ENCODE measurements at regions not wholly inside any gene's neighbourhood (a gene's known extent, or its start where the extent isn't known, plus 50 kb on each side); places are given as distances from the start of the nearest gene placed in this dataset.
"Not testable (repeated sequence)": the region's sequence is repeated elsewhere in the genome, so short reads cannot be mapped to it uniquely, and the experiment has no call there.

DNA sequence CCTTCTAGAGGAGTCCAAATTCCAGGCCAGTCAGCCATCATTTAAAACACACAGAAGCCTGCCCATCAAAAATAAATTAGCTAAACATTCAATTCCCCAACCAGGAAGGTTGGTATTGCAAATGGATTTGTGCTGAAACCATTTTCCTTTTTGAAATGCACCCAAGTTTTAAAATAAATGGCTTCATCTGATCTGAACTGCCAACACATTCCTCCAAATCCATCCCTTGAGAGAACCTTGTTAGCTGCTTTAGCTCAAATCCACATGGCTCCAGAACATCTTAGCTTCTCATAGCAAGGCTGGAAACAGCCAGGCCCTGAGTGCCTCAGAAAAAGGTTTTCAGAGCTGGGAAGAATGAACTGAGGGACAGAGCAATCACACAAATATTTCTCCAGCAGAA is 306.3 kb downstream of the FZD1 start:
- no peak for DNase-seq

DNA sequence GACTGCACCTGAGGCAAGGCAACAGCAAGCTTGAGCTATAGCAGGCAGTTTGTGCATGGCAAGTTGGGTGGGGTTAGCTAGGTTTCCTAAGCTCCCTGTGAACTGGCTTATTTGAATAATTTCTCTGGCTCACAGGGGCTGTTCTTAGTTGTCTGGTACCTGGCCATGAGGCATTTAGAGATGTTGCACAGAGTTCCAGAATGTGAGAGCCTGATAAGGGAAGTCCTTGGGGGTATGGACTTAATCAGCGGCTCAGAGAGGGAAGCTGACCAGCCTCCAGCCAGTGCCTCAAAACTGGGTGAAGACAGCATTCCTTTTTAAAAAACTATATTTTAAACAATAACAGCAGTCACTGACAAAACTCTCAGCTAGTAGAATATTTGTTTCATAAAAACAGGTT is 307.4 kb downstream of the FZD1 start:
- DNase-seq: no peak

GRCh38 chr7:91573405-91573804 is 307.1 kb downstream of the MTERF1 start:
- no peak for DNase-seq

GRCh38 chr7:91576459-91576858 is 304.0 kb downstream of the MTERF1 start:
- DNase-seq: not testable (repeated sequence)

- no peak for DNase-seq
Observed at GRCh38 chr7:91579837-91580236, 300.7 kb downstream of the MTERF1 start.

GRCh38 chr7:91582799-91583477 is 297.6 kb downstream of the MTERF1 start:
- DNase-seq: no peak

DNA sequence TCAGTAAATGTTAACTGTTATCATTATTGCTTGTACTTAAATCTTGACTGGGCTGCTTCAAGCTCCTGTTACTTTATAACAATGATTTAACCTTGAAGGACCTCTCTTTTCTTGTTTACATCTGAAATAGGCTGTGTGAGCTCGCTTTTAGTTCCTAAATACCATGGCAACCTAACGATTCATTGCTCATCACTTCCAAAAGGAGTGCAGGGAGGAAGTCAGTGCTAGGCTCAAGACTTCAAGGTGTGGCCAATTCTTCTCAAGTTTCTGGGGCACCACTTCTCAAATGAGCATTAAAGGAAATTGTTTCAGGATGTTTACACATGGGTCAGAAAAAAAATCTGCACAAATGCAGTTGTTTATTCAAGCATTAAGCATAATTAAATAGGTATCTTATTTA is 284.2 kb downstream of the MTERF1 start:
- DNase-seq: no peak

DNA sequence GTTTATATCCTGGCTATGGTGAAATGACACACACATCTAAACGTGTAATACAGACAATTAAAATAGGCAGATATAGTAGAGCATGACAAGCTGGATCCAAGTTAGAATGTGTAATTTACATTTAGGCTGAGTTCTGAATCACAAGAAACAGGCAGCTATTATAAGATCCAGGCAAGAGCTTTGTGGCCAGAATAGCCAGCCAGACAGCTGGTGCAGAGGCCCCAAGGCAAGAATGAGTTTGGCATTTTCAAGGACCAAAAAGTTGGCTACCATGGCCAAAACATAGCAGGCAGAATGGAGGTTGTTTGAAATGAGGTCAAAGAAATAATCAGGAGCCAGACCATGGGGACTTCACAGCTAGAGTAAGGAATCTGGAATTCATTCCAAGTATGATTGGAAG is 281.7 kb downstream of the MTERF1 start:
- DNase-seq: no peak

DNA sequence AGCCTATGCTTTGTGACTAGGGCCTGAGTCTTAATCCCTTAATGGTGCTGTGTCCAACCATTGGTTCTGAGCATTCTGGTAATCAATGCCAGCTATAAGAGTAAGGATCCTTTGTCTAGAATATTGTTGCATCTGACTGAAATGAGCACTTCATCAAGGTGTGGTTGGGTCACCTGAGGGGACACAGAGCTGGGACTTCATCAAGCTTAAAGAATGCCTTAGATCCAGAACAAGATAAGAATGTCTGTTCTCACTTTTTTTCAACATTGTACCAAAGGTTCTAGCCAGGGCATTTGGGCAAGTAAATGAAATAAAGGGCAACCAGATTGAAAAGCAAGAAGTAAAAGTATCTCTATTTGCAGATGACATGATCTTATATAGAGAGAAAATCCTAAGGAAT is 280.4 kb downstream of the MTERF1 start:
- DNase-seq: no peak

DNA sequence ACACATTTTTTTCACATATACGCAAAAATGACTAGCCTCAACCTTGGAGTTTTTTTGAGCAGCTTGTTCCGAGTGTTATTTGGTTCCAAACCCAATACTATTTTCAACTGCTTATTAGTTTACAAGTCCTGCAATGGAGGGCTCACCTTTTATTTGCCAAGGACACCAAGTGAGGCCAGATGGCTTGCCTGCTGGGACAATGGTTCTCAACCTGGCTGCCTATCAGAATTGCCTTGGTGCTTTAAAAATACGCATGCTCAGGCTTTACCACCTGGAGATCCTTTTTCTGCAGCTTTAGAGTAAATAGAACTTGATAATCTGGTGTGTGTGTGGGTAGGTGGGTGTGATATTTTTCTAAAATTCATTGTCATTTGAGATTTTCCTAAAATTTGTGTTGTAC is 276.8 kb downstream of the MTERF1 start:
- DNase-seq: no peak

DNA sequence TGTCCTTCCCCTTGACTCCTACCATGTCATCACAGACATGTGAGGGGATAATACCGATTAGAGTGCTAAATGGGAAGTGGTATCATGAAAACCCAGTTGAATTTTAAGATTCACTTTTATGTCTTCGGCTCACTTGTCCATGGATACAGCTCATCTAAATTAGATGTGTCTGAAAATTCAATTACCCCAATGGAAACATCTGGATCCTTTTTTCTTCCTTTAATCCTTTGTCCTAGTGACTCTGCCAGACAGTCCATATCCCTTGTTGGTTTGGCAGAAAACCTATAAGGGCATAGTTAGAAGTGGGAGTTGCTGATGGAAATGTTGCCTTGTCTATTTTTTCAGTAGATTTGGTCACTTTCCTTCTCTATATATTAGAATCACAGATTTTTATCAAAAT is 271.9 kb downstream of the MTERF1 start:
- DNase-seq: no peak

DNA sequence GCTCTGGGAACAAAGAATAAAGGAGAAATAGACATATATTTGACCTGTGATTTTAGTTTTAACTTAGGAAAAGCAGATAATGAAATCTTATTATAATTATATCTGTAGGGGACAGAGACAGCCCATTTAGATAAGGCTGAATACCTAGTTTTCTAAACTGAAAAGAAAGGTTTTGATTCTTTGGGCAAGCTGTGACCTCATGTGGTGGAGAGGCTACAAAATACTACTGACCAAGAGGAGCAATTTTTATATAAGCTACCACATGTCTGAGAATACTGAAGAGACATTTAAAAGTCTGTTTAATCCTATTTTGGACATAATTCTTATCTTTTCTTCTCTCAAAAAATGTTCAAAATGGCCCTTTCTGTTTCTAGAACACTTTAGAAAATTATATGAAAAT is 271.0 kb downstream of the MTERF1 start:
- no peak for DNase-seq

GRCh38 chr7:91614431-91614830 is 266.1 kb downstream of the MTERF1 start:
- DNase-seq: no peak

DNA sequence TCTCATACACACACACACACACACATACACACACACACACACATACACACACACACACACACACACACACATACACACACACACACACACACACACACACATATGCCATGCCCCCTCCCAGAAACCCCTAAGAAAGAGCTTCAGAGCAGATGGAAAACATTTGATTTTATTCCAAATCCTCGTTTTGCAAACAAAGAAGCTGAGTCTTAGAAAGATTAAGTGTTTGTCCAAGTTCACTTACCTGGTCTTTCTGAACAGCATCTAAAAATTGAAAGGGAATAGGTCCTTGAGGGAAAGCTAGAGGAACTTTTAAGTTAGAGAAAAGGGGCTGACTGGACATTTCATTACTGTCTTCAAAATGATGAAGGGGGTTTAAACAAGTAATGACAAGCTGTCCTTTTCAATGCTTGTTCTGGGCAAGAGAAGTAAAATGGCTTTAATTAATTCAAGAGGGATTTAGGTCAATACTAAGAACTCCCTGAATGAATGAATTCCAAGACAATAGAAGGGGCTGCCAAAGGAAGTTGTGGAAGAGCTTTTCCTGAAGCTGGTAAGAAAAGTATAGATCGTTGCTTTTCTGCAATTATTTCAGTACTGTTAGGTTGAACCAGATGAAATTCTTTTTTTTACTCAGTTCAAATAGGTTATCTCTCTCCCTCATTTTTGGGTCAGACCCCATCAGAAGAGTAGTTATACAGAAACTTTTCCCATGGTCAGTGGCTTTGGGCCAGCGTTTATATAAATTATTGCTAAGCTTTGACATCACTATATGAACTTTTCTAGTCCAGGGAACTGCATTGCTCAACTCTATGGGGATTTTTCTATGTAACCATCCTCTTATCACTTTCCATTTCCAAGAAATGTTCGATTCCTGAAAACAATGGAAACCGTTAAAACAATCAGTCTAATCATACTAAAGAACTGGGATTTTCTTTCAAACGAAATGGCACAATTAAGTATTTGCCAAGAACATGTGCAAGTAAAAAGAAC is 261.4 kb downstream of the MTERF1 start:
- no peak for DNase-seq

DNA sequence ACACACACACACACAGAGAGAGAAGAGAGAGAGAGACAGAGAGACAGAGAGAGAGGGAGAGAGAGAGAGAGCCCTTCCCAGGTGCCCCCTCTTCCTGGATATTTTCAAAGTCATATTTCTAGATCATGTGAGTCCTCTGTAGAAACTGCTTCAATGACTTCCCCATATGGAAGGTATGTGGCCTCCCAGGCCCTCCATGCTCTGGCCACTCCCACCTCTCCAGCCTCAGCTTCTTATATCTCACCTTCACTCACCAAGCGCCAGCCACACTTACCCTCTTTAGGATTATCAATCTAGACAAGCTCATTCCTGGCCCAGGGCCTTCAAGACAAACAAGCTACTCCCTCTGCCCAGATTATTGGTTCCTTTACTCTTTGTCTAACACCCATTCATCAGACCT is 259.7 kb downstream of the MTERF1 start:
- no peak for DNase-seq

GRCh38 chr7:91627324-91627723 is 253.2 kb downstream of the MTERF1 start:
- not testable (repeated sequence) for DNase-seq

DNA sequence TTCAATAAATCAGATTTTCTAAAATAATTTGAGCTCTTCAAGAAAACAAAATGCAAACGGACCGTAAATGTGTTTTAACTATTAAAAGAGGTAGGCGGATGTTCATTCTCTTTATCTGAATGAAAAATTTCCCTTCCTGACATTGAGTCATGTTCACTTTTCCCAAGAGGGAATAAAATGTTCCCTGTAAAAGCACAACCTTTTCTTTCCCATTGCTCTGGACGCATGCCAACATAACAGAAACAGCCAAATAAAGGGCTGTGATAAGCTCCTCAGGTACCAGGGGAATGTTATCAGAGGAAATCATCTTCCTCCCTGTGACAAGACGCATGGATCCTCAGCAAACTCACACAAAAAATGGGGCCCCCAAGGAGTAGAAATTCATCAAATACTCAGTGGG is 251.8 kb downstream of the MTERF1 start:
- no peak for DNase-seq

DNA sequence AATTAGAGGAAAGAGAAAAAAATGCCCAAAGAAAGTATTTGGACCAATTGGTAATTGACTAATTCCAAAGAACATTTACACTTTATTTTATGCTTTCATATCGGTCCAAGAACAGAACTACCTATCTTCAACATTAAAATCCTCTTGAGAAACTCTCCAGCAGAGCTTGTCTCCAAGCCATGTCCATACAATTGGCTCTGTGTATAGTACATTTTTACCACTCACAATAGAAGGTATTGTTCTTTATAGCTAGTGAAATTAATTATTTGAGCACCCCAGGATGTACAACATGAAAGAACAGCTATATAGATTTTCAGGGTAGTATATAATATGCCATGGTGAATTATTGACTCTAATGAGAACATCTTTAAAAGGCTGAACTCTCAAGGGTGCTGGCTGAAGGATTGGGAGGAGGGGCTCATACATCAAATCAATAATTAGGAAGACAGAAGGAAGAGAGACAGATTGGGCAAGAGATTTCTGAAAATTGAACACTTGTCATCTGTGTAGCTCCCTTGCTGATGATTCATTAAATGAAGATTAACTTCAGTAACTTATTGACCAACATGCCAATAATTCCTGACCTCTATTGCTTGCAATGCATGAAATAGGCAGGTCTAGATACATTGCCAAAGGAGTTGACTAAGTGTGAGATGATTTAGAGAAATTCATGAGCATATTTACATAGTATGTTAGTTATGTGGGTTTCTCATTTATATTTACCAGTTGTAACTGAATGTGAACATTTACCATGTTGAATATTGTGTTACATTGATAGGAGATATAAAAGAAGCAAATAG is 249.7 kb downstream of the MTERF1 start:
- no peak for DNase-seq

- DNase-seq: no peak
Observed at GRCh38 chr7:91632234-91632940, 248.1 kb downstream of the MTERF1 start.

GRCh38 chr7:91633013-91633441 is 247.5 kb downstream of the MTERF1 start:
- DNase-seq: no peak

GRCh38 chr7:91634485-91635177 is 245.9 kb downstream of the MTERF1 start:
- DNase-seq: no peak

DNA sequence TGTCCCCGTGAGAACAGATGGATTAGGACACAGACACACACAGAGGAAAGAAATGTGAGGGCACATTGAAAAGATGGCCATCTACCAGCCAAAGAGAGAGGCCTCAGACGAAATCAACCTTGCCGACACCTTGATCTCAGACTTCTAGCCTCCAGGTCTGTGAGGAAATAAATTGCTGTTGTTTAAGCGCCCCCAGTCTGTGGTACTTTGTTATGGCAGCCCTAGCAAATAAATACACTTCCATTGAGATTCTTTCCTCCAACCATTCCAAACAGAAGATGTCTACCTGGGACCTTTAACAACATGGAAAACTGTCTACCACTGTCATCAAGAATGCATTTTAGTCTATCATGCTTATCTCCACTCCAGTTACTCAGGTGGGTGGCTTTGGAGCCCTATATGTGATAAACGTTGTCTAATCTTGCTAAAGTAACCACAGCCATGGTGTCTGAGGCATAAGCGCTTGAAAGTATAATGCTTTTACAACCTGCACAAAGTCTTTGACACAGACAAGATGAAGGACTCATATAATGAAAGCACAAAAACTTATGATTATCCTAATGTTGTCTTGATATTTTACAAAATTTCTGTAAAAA is 244.3 kb downstream of the MTERF1 start:
- no peak for DNase-seq
